ENCODE measurements at regions not wholly inside any gene's neighbourhood (a gene's known extent, or its start where the extent isn't known, plus 50 kb on each side); places are given as distances from the start of the nearest gene placed in this dataset.

GRCh38 chr6:11295969-11296368 lies 63.5 kb upstream of the NEDD9 start:
- no peak overlapping the region for H3K4me3 ChIP-seq
- no peak overlapping the region for H3K27ac ChIP-seq
- H3K27me3 ChIP-seq = no peaks in the 10 kb centered on the region
- DNase-seq = no peak
- no peak for ATAC-seq
- H3K9me3 ChIP-seq = peaks cover 0 to 4% of the 10 kb centered on the region in 2 donors
- TF ChIP-seq CTCF (IDR thresholded peaks at IDR 0.05) = no peak
- intact Hi-C loops (cut with DNase I) = no loop called here
- H3K36me3 ChIP-seq = peaks cover 0 to 24% of the 10 kb centered on the region in 2 donors
- H3K4me1 ChIP-seq = peaks cover 6 to 24% of the 10 kb centered on the region in 2 donors

- Histone ChIP-seq H3K9me3 (peaks cover 0 to 4% of the 10 kb centered on the region in 2 donors), H3K27ac (peak overlapping the region in 1 of 2 donors; percentile 49), H3K27me3 (no peaks in the 10 kb centered on the region), H3K36me3 (peaks cover 0 to 20% of the 10 kb centered on the region in 2 donors), H3K4me1 (peaks cover 4 to 20% of the 10 kb centered on the region in 2 donors), H3K4me3 (no peak overlapping the region)
- intact Hi-C loops (cut with DNase I) = no loop called here
- TF ChIP-seq CTCF (IDR thresholded peaks at IDR 0.05) = no peak
- no peak for DNase-seq
- ATAC-seq = no peak
Measured at GRCh38 chr6:11294228-11294627, 61.8 kb upstream of the NEDD9 start.

- Histone ChIP-seq H3K36me3 (peaks cover 0 to 20% of the 10 kb centered on the region in 2 donors), H3K4me1 (peaks cover 0 to 13% of the 10 kb centered on the region in 2 donors), H3K27ac (peak overlapping the region; percentile 59 to 63), H3K4me3 (peak overlapping the region; percentile 8 to 16), H3K9me3 (peaks cover 0 to 4% of the 10 kb centered on the region in 2 donors), H3K27me3 (no peaks in the 10 kb centered on the region)
- ATAC-seq = peak; percentile 51
- intact Hi-C loops (cut with DNase I) = no loop called here
- TF ChIP-seq CTCF (IDR thresholded peaks at IDR 0.05) = no peak
- no peak for DNase-seq
Measured at GRCh38 chr6:11292594-11293236, 60.2 kb upstream of the NEDD9 start.

- Histone ChIP-seq H3K4me1 (peaks cover 0 to 13% of the 10 kb centered on the region in 2 donors), H3K27ac (peak overlapping the region; percentile 59 to 63), H3K9me3 (peaks cover 0 to 4% of the 10 kb centered on the region in 2 donors), H3K27me3 (no peaks in the 10 kb centered on the region), H3K36me3 (peaks cover 0 to 18% of the 10 kb centered on the region in 2 donors), H3K4me3 (peak overlapping the region; percentile 8 to 16)
- no peak for TF ChIP-seq CTCF (IDR thresholded peaks at IDR 0.05)
- DNase-seq (no peak), ATAC-seq (no peak)
- intact Hi-C loops (cut with DNase I) = no loop called here
Measured at GRCh38 chr6:11292091-11292490, 59.6 kb upstream of the NEDD9 start.

GRCh38 chr6:11291582-11291981 lies 59.1 kb upstream of the NEDD9 start:
- ATAC-seq = peak; percentile 61

More at GRCh38 chr6:11291582-11291981, 59.1 kb upstream of the NEDD9 start:
- H3K9me3 ChIP-seq = peaks cover 0 to 8% of the 10 kb centered on the region in 2 donors
- peak overlapping the region; percentile 8 to 16 for H3K4me3 ChIP-seq
- peaks cover 0 to 13% of the 10 kb centered on the region in 2 donors for H3K4me1 ChIP-seq
- no peaks in the 10 kb centered on the region for H3K27me3 ChIP-seq
- no peak for DNase-seq
- peak overlapping the region; percentile 59 to 63 for H3K27ac ChIP-seq
- H3K36me3 ChIP-seq = peaks cover 0 to 14% of the 10 kb centered on the region in 2 donors
- intact Hi-C loops (cut with DNase I) = no loop called here
- no peak for TF ChIP-seq CTCF (IDR thresholded peaks at IDR 0.05)
